HepG2 (cell line): ENCODE measurements at regions not wholly inside any gene's neighbourhood (a gene's known extent, or its start where the extent isn't known, plus 50 kb on each side); places are given as distances from the start of the nearest gene placed in this dataset.

Experiments
- ATAC-seq: fragments of 200-7000 bp; cut with Tn5 transposase; 3 replicates; pipeline ENCODE4 v1.9.1; 2020; ENCODE audit warnings: mild to moderate bottlenecking, moderate library complexity
- BruUV-seq: library from RNA; stranded (reverse); fragments of 400-500 nt; replicated peaks from 2 replicates; lab custom pipeline; 2021; lab: Mats Ljungman, UMichigan
- CTCF ChIA-PET: fragments of 300-600 bp; formaldehyde crosslinking; extraction: SDS; loops from one replicate; lab custom pipeline; 2021; ENCODE audit warnings: low total read pairs, inconsistent platforms, low intra/inter-chr PET ratio; lab: Yijun Ruan, JAX
- POLR2A ChIA-PET: fragments of 350-600 bp; sonication (Branson Sonifier 250); formaldehyde crosslinking; loops from one replicate; lab custom pipeline; 2020; ENCODE audit warnings: antibody characterized with exemption, inconsistent platforms; lab: Yijun Ruan, JAX
- DNase-seq: peaks from one replicate; pipeline ENCODE4 v3.0.0-alpha.2; 2015; ENCODE audit warnings: low spot score
- FAIRE-seq: peaks from 3 replicates; lab custom pipeline; 2011; peaks lifted over from hg19 to GRCh38; lab: Jason Lieb, UNC
- H2AFZ ChIP-seq: one replicate; pipeline ENCODE4 v1.6.1; 2011; ENCODE audit warnings: low read length, inconsistent platforms
- H3K27ac ChIP-seq: fragments of 300-600 bp; 3 replicates; pipeline ENCODE4 v1.8.0; 2011; ENCODE audit warnings: mixed run types, mild to moderate bottlenecking, mixed read lengths, low read length, inconsistent platforms; ENCODE audit not compliant: insufficient read depth; ENCODE audit errors: extremely low read length
- H3K27me3 ChIP-seq, 2 experiments: fragments of 200-600 bp in 1 of 2; 2 replicates in 1 of 2; 3 replicates in 1 of 2; pipeline versions ENCODE4 v1.6.0 to v1.8.0; 2011; ENCODE audit warnings: low read length in 2 of 2, mild to moderate bottlenecking in 2 of 2, moderate library complexity in 2 of 2, inconsistent platforms in 1 of 2; ENCODE audit not compliant: insufficient read depth in 2 of 2, control insufficient read depth in 1 of 2
- H3K36me3 ChIP-seq, 2 experiments: fragments of 200-600 bp in 1 of 2; replicated peaks in 1 of 2; 2 replicates in 1 of 2; 3 replicates in 1 of 2; pipeline versions ENCODE4 v1.5.1 to v1.8.0; 2011; ENCODE audit warnings: low read length in 2 of 2, inconsistent platforms in 1 of 2; ENCODE audit not compliant: insufficient read depth in 2 of 2, control insufficient read depth in 1 of 2
- H3K4me1 ChIP-seq: 2 replicates; pipeline ENCODE4 v1.5.1; 2012; ENCODE audit warnings: low read length, inconsistent platforms; ENCODE audit not compliant: insufficient read depth
- H3K4me2 ChIP-seq: 2 replicates; pipeline ENCODE4 v1.6.0; 2011; ENCODE audit warnings: low read depth, low read length, inconsistent platforms
- H3K4me3 ChIP-seq, 3 experiments: fragments of 200-600 bp in 1 of 3; sonication (generic), shearing (Covaris generic) in 1 of 3; replicated peaks in 1 of 3; 2 replicates each; pipeline ENCODE4 v1.5.1; 2011 to 2016; ENCODE audit warnings: low read length in 3 of 3, inconsistent platforms in 2 of 3, low read depth in 2 of 3, mild to moderate bottlenecking in 2 of 3, control low read depth in 1 of 3, mixed read lengths in 1 of 3; ENCODE audit not compliant: insufficient read depth in 1 of 3
- H3K79me2 ChIP-seq: one replicate; pipeline ENCODE4 v1.6.1; 2011; ENCODE audit warnings: low read length, inconsistent platforms; ENCODE audit not compliant: insufficient read depth
- H3K9ac ChIP-seq: 2 replicates; pipeline ENCODE4 v1.6.0; 2011; ENCODE audit warnings: mild to moderate bottlenecking, low read depth, low read length, inconsistent platforms; ENCODE audit not compliant: insufficient read depth
- H3K9me3 ChIP-seq: 2 replicates; pipeline ENCODE4 v1.5.1; 2012; ENCODE audit warnings: mild to moderate bottlenecking, low read length
- H4K20me1 ChIP-seq: 2 replicates; pipeline ENCODE4 v1.6.0; 2011; ENCODE audit warnings: inconsistent platforms, mild to moderate bottlenecking, low read length, moderate library complexity; ENCODE audit not compliant: insufficient read depth
- ARID2 ChIP-seq: sonication (generic); formaldehyde crosslinking; IDR thresholded peaks from 2 replicates; pipeline ENCODE4 v1.8.1; 2022; ENCODE audit warnings: mild to moderate bottlenecking, missing genetic modification reagents, borderline replicate concordance
- DMTF1 ChIP-seq: sonication (generic); formaldehyde crosslinking; IDR thresholded peaks from 2 replicates; pipeline ENCODE4 v1.4.0; 2020; ENCODE audit warnings: mild to moderate bottlenecking, missing genetic modification reagents
- EEA1 ChIP-seq: sonication (generic); formaldehyde crosslinking; IDR thresholded peaks from 2 replicates; pipeline ENCODE4 v1.5.1; 2020; ENCODE audit warnings: mild to moderate bottlenecking, missing genetic modification reagents, borderline replicate concordance
- ELF3 ChIP-seq: IDR thresholded peaks from 2 replicates; pipeline ENCODE4 v1.6.1; 2016; ENCODE audit warnings: missing genetic modification reagents, missing compliant biosample characterization
- FLYWCH1 ChIP-seq: sonication (generic); formaldehyde crosslinking; IDR thresholded peaks from 2 replicates; pipeline ENCODE4 v1.8.1; 2023; ENCODE audit warnings: mild to moderate bottlenecking, missing genetic modification reagents
- GATAD2A ChIP-seq: IDR thresholded peaks from 2 replicates; pipeline ENCODE4 v1.6.1; 2016
- HNRNPLL ChIP-seq: fragments of 200-400 bp; formaldehyde crosslinking; IDR thresholded peaks from 2 replicates; pipeline ENCODE4 v1.6.1; 2017; ENCODE audit warnings: mild to moderate bottlenecking, low read depth, low read length; ENCODE audit not compliant: poor library complexity, severe bottlenecking
- KDM6A ChIP-seq: IDR thresholded peaks from 2 replicates; pipeline ENCODE4 v1.6.1; 2016; ENCODE audit warnings: low read depth
- KLF13 ChIP-seq: sonication (generic); formaldehyde crosslinking; IDR thresholded peaks from 2 replicates; pipeline ENCODE4 v1.4.0; 2020; ENCODE audit warnings: mild to moderate bottlenecking, missing genetic modification reagents
- POGZ ChIP-seq: sonication (generic); formaldehyde crosslinking; IDR thresholded peaks from 2 replicates; pipeline ENCODE4 v1.4.0; 2020; ENCODE audit warnings: mild to moderate bottlenecking, missing genetic modification reagents
- SATB2 ChIP-seq: sonication (generic); formaldehyde crosslinking; IDR thresholded peaks from 2 replicates; pipeline ENCODE4 v1.5.0; 2020; ENCODE audit warnings: missing genetic modification reagents
- SMAD9 ChIP-seq: sonication (generic); formaldehyde crosslinking; IDR thresholded peaks from 2 replicates; pipeline ENCODE4 v1.5.1; 2020; ENCODE audit warnings: mild to moderate bottlenecking, missing genetic modification reagents
- SRY ChIP-seq: sonication (generic); formaldehyde crosslinking; IDR thresholded peaks from 2 replicates; pipeline ENCODE4 v1.8.0; 2022; ENCODE audit warnings: mild to moderate bottlenecking, missing genetic modification reagents
- TCF12 ChIP-seq, 2 experiments: fragments of 450-650 bp in 1 of 2; sonication (generic) in 1 of 2; formaldehyde crosslinking in 1 of 2; IDR thresholded peaks; 2 replicates each; pipeline versions ENCODE4 v1.6.1 to v1.8.0; 2017 to 2022; ENCODE audit warnings: antibody characterized with exemption in 1 of 2, mild to moderate bottlenecking in 1 of 2, missing genetic modification reagents in 1 of 2, moderate library complexity in 1 of 2
- ZFAT ChIP-seq: sonication (generic); formaldehyde crosslinking; conservative IDR thresholded peaks from 2 replicates; pipeline ENCODE4 v1.8.1; 2023; ENCODE audit warnings: missing genetic modification reagents, inconsistent platforms
- ZFP1 ChIP-seq: IDR thresholded peaks from 2 replicates; pipeline ENCODE4 v1.6.1; 2016
- ZFP41 ChIP-seq: sonication (generic); formaldehyde crosslinking; IDR thresholded peaks from 2 replicates; pipeline ENCODE4 v1.4.0; 2020; ENCODE audit warnings: mild to moderate bottlenecking, missing genetic modification reagents, borderline replicate concordance
- ZNF296 ChIP-seq: sonication (generic); formaldehyde crosslinking; conservative IDR thresholded peaks from 2 replicates; pipeline ENCODE4 v1.5.0; 2020; ENCODE audit warnings: mild to moderate bottlenecking, missing genetic modification reagents
- ZNF891 ChIP-seq: sonication (generic); formaldehyde crosslinking; IDR thresholded peaks from 2 replicates; pipeline ENCODE4 v1.5.0; 2020; ENCODE audit warnings: mild to moderate bottlenecking, missing genetic modification reagents
- WGBS: methylation state at CpG from one replicate; pipeline ENCODE4 v1.1.6; 2017; ENCODE audit warnings: low lambda C conversion rate; 5-methylcytosine and 5-hydroxymethylcytosine counted together
- in situ Hi-C: cut with HindIII; loops from 2 replicates; pipeline ENCODE4 v1.10.0; 2017; ENCODE audit warnings: low pct_unique_long_range_greater_than_20kb; ENCODE audit not compliant: extremely low pct_ligation_motif_present
- intact Hi-C: fragments of 100-400 bp; cut with micrococcal nuclease; formaldehyde crosslinking; loops from one replicate; pipeline ENCODE4 v1.10.0; 2022; ENCODE audit not compliant: unreplicated experiment
- TF ChIP-seq, protein P1 (sequence below): IDR thresholded peaks from 2 replicates; pipeline ENCODE4 v1.6.1; 2016; ENCODE audit warnings: missing biosample characterization, missing genetic modification reagents, low read depth

DNA sequence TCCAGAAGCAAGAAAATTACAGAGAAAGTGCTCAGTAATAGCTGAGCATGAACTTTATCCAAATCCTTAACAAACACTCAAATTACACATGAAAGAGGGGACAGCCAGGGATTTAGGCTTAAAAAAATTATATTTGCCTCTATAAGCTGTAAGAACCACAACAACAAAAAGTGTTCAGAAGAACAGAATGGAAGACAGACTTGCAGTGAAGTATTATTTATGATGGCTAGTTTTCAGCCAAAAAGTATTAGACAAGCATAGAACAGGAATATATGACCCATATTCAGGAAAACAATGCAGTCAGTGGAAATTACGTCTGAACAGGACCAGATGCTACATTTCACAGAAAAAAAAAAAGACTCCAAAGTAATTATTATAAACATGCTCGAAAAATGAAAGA, 1246.3 kb downstream of the NCAM2 start (continued):
- TF ChIP-seq, protein P1, sequence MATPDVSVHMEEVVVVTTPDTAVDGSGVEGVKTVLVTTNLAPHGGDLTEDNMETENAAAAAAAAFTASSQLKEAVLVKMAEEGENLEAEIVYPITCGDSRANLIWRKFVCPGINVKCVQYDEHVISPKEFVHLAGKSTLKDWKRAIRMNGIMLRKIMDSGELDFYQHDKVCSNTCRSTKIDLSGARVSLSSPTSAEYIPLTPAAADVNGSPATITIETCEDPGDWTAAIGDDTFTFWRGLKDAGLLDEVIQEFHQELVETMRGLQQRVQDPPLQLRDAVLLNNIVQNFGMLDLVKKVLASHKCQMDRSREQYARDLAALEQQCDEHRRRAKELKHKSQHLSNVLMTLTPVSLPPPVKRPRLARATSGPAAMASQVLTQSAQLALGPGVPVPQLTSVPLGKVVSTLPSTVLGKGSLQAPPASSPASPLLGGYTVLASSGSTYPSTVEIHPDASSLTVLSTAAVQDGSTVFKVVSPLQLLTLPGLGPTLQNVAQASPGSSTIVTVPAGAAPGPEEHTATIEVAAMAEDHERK: no peak
- no peak for TF ChIP-seq ELF3 (CRISPR knock-in tag)
- TF ChIP-seq HNRNPLL: no peak

DNA sequence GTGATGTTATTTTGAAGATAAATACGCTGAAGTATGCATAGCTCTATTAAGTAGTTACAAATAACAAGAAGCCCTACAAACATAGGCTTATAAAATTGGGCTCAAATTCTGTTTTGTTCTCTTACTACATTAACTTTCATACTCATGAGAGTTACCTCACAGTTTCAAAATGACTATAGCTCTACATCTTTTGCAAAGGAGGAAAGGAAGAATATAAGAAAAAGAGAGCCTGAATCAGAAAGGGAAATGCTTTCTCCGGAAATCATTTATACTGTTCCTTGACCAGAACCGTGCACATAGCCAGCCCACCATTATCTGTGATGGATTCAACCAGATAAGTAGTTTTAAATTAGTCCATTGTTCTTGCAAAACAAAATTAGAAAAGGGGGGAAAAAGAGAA, 1252.1 kb downstream of the NCAM2 start:
- Histone ChIP-seq H3K79me2 (no peaks in the 10 kb centered on the region), H3K9ac (no peak overlapping the region), H3K27ac (no peak overlapping the region), H3K4me1 (no peaks in the 10 kb centered on the region), H3K36me3 (no peaks in the 10 kb centered on the region), H2AFZ (no peak overlapping the region), H3K9me3 (peaks cover 86% of the 10 kb centered on the region), H3K27me3 (no peaks in the 10 kb centered on the region), H4K20me1 (no peaks in the 10 kb centered on the region), H3K4me3 (no peak overlapping the region), H3K4me2 (no peak overlapping the region)
- WGBS: 18% methylated on average over 3 of the region's 3 CpGs
- TF ChIP-seq ZFAT (CRISPR knock-in tag): no peak
- no peak for TF ChIP-seq ELF3 (CRISPR knock-in tag)
- no peak for TF ChIP-seq ZFP1 (CRISPR knock-in tag)
- no peak for TF ChIP-seq KLF13
- TF ChIP-seq EEA1 (CRISPR knock-in tag): no peak
- no peak for TF ChIP-seq FLYWCH1 (CRISPR knock-in tag)
- TF ChIP-seq KDM6A: no peak
- TF ChIP-seq DMTF1 (CRISPR knock-in tag): no peak
- no peak for TF ChIP-seq SATB2
- TF ChIP-seq GATAD2A (CRISPR knock-in tag): no peak
- TF ChIP-seq ZNF296 (CRISPR knock-in tag): no peak
- TF ChIP-seq SRY (CRISPR knock-in tag): no peak
- TF ChIP-seq ZFP41 (CRISPR knock-in tag): no peak
- TF ChIP-seq SMAD9 (CRISPR knock-in tag): no peak
- TF ChIP-seq ZNF891 (CRISPR knock-in tag): no peak
- TF ChIP-seq ARID2 (CRISPR knock-in tag): no peak
- TF ChIP-seq POGZ (CRISPR knock-in tag): no peak
- TF ChIP-seq TCF12 (IDR thresholded peaks at IDR 0.05): no peak
- TF ChIP-seq TCF12 (CRISPR knock-in tag; IDR thresholded peaks at IDR 0.05): no peak
- POLR2A ChIA-PET: no interaction called here
- ATAC-seq (no peak), FAIRE-seq (no peak), DNase-seq (no peak)
- intact Hi-C loops (no loop called here), in situ Hi-C loops (no loop called here)
- no TSS peak for BruUV-seq
- CTCF ChIA-PET: no interaction called here
